ENCODE measurements at regions not wholly inside any gene's neighbourhood (a gene's known extent, or its start where the extent isn't known, plus 50 kb on each side); places are given as distances from the start of the nearest gene placed in this dataset.
A peak's percentile ranks its signal among the peaks of the same experiment; 100 is the strongest.
"Not testable (repeated sequence)": the region's sequence is repeated elsewhere in the genome, so short reads cannot be mapped to it uniquely, and the experiment has no call there.

GRCh38 chr5:26553079-26553478 lies 485.3 kb downstream of the CDH9 start:
- no peak for DNase-seq (ENCODE audit: low read depth)

GRCh38 chr5:26543987-26544386 lies 494.4 kb downstream of the CDH9 start:
- no peak for DNase-seq (ENCODE audit: low read depth)

- no peak for DNase-seq (ENCODE audit: low read depth)
Measured at GRCh38 chr5:26538226-26538625, 500.2 kb downstream of the CDH9 start.

- no peak for DNase-seq (ENCODE audit: low read depth)
Measured at GRCh38 chr5:26535215-26535614, 503.2 kb downstream of the CDH9 start.

GRCh38 chr5:26530305-26530704 lies 508.1 kb downstream of the CDH9 start:
- no peak for DNase-seq (ENCODE audit: low read depth)

- DNase-seq (ENCODE audit: low read depth), result no peak
Measured at GRCh38 chr5:26519245-26519644, 519.1 kb downstream of the CDH9 start.

GRCh38 chr5:26518065-26518464 lies 520.3 kb downstream of the CDH9 start:
- no peak for DNase-seq (ENCODE audit: low read depth)

GRCh38 chr5:26498972-26499371 lies 539.4 kb downstream of the CDH9 start:
- no peak for DNase-seq (ENCODE audit: low read depth)

- DNase-seq (ENCODE audit: low read depth), result no peak
Measured at GRCh38 chr5:26495437-26495836, 542.9 kb downstream of the CDH9 start.

GRCh38 chr5:26492906-26493459 lies 545.4 kb downstream of the CDH9 start:
- DNase-seq (ENCODE audit: low read depth), result no peak

- no peak for DNase-seq (ENCODE audit: low read depth)
Measured at GRCh38 chr5:26487553-26487952, 550.8 kb downstream of the CDH9 start.

- DNase-seq (ENCODE audit: low read depth), result no peak
Measured at GRCh38 chr5:26486631-26487030, 551.8 kb downstream of the CDH9 start.

GRCh38 chr5:26485146-26485860 lies 553.1 kb downstream of the CDH9 start:
- DNase-seq (ENCODE audit: low read depth), result not testable (repeated sequence)

- peak; percentile 12 for DNase-seq (ENCODE audit: low read depth)
Measured at GRCh38 chr5:26482810-26483375, 555.5 kb downstream of the CDH9 start.

GRCh38 chr5:26482076-26482809 lies 556.1 kb downstream of the CDH9 start:
- no peak for DNase-seq (ENCODE audit: low read depth)

GRCh38 chr5:26470439-26470838 lies 567.9 kb downstream of the CDH9 start:
- no peak for DNase-seq (ENCODE audit: low read depth)

GRCh38 chr5:26439121-26439520 lies 599.3 kb downstream of the CDH9 start:
- DNase-seq (ENCODE audit: low read depth), result no peak

GRCh38 chr5:26434688-26435087 lies 603.7 kb downstream of the CDH9 start:
- DNase-seq (ENCODE audit: low read depth), result no peak

GRCh38 chr5:26432386-26432785 lies 606.0 kb downstream of the CDH9 start:
- no peak for DNase-seq (ENCODE audit: low read depth)

- DNase-seq (ENCODE audit: low read depth), result no peak
Measured at GRCh38 chr5:26430323-26430722, 608.1 kb downstream of the CDH9 start.

- no peak for DNase-seq (ENCODE audit: low read depth)
Measured at GRCh38 chr5:26427281-26427680, 611.1 kb downstream of the CDH9 start.

GRCh38 chr5:26419987-26420386 lies 618.4 kb downstream of the CDH9 start:
- DNase-seq (ENCODE audit: low read depth), result no peak

- no peak for DNase-seq (ENCODE audit: low read depth)
Measured at GRCh38 chr5:26416911-26417310, 621.5 kb downstream of the CDH9 start.

Measured in LHCN-M2 (cell line).